MG63 (cell line): ENCODE measurements at regions not wholly inside any gene's neighbourhood (a gene's known extent, or its start where the extent isn't known, plus 50 kb on each side); places are given as distances from the start of the nearest gene placed in this dataset.

Experiments used
- DNase-seq: peaks from one replicate; pipeline ENCODE4 v3.0.0-alpha.2; 2020
- H3K27me3 ChIP-seq: fragments of 250-450 bp; sonication (Bioruptor Pico); 2 replicates; pipeline ENCODE4 v1.5.1; 2020; ENCODE audit warnings: mild to moderate bottlenecking, moderate library complexity
- H3K36me3 ChIP-seq: fragments of 250-450 bp; sonication (Bioruptor Pico); 2 replicates; pipeline ENCODE4 v1.5.1; 2020; ENCODE audit warnings: mild to moderate bottlenecking, moderate library complexity
- H3K4me3 ChIP-seq: fragments of 250-450 bp; sonication (Bioruptor Pico); 2 replicates; pipeline ENCODE4 v1.5.1; 2020; ENCODE audit warnings: mild to moderate bottlenecking, moderate library complexity
- H3K9me3 ChIP-seq: fragments of 250-450 bp; sonication (Bioruptor Pico); 2 replicates; pipeline ENCODE4 v1.5.1; 2020; ENCODE audit warnings: mild to moderate bottlenecking, moderate library complexity

- Histone ChIP-seq H3K36me3 (no peaks in the 10 kb centered on the region), H3K27me3 (no peaks in the 10 kb centered on the region)
Measured at GRCh38 chr14:101357559-101358319, 203.6 kb upstream of the DIO3 start.

GRCh38 chr14:101358320-101359125, 202.8 kb upstream of the DIO3 start:
- no peaks in the 10 kb centered on the region for H3K9me3 ChIP-seq
- DNase-seq, result no peak
- H3K4me3 ChIP-seq, result no peak overlapping the region
- no peaks in the 10 kb centered on the region for H3K36me3 ChIP-seq
- H3K27me3 ChIP-seq, result no peaks in the 10 kb centered on the region

More at GRCh38 chr14:101357559-101358319, 203.6 kb upstream of the DIO3 start:
- DNase-seq, result no peak
- Histone ChIP-seq H3K4me3 (no peak overlapping the region), H3K9me3 (no peaks in the 10 kb centered on the region)

DNA sequence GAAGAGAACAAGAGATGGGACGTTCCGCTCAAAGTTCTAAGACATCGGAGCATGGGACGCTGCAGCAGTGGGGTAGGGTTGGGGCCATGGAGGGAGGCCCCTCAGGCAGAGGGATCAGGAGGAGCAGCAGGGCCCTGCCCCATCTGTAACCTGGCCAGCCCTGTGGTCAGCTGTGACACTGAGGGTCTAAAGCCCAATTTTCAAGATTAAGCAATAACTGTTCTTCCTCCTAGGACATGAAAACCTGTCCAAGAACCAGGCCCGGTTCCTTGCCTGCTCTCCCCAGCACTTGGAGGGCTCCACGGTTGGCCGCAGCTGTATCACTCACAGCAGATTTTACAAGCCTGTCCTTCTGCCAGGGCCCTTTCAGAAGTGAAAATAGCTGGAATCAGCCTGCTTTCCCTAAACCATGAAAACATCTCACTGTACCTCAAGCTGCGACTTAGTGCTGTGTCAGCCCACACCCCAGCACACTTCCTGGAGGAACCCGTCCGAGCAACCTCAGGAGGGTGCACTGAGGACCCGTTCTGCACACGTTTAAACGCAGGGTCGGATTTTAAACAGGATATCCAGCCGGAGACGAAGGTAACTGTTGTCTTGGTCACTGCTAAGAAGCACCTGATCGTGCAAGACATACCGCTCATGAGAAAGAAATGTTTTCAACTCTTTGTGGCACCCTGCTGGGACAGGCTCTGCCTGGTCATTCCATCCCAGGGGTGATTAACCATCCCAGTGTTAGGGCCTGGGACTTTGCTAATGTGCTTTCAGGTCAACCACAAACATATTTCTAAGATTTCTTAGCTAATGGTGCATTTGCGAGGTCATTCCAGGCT, 201.9 kb upstream of the DIO3 start:
- Histone ChIP-seq H3K36me3 (no peaks in the 10 kb centered on the region), H3K27me3 (no peaks in the 10 kb centered on the region), H3K9me3 (no peaks in the 10 kb centered on the region), H3K4me3 (no peak overlapping the region)
- DNase-seq, result peak; percentile 26

- Histone ChIP-seq H3K4me3 (no peak overlapping the region), H3K27me3 (no peaks in the 10 kb centered on the region), H3K36me3 (no peaks in the 10 kb centered on the region), H3K9me3 (no peaks in the 10 kb centered on the region)
- DNase-seq, result no peak
Measured at GRCh38 chr14:101360054-101360911, 201.0 kb upstream of the DIO3 start.

- no peaks in the 10 kb centered on the region for H3K27me3 ChIP-seq
- no peak for DNase-seq
- H3K9me3 ChIP-seq, result no peaks in the 10 kb centered on the region
- H3K4me3 ChIP-seq, result no peak overlapping the region
- H3K36me3 ChIP-seq, result no peaks in the 10 kb centered on the region
Measured at GRCh38 chr14:101361044-101361443, 200.3 kb upstream of the DIO3 start.

DNA sequence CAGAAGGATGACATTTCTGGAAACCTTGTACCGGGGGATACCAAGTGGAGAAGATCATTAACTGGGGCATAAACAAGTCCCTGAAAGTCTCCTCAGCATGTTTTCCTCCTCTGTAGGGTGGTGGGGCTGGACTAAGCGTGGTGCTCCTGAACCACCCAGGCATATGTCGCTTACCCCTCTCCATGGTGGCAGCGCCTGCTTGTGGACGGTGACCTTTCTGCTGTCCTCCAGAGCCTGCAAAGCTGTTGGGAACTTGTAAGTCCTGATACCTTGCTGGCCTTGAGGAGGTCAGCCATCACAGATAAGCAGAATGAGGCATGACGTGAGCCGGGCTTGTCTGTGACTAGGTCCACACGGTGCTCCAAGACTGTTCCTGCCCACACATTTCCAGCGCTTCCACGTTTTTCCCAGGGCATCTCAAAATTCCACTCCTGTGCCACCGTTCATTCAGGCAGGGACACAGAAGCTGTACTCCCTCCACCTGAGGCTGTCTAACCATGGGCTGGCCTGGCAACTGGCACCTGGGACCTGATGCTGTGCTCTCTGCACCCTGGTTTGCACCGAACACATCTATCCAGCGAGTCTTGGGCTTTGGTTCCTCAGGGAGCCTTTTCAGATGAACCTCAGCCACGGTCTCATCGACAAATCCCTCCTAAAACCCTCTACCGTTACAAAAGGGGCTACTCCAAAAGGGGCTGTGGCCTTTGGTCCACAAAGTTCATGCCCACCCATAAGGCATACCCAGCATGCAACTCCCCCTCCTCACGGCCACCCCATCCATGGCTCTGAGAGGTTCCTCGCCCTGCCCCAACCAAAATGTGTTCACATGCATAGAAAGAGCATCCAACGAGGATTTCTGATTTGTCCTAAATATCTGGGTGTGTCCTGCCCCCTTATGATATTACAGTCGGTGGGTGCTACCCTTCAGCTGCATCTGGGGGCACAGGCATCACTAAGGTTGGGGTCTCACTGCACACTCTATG, 199.6 kb upstream of the DIO3 start:
- H3K4me3 ChIP-seq, result no peak overlapping the region
- H3K9me3 ChIP-seq, result no peaks in the 10 kb centered on the region
- no peaks in the 10 kb centered on the region for H3K27me3 ChIP-seq
- no peak for DNase-seq
- no peaks in the 10 kb centered on the region for H3K36me3 ChIP-seq

DNA sequence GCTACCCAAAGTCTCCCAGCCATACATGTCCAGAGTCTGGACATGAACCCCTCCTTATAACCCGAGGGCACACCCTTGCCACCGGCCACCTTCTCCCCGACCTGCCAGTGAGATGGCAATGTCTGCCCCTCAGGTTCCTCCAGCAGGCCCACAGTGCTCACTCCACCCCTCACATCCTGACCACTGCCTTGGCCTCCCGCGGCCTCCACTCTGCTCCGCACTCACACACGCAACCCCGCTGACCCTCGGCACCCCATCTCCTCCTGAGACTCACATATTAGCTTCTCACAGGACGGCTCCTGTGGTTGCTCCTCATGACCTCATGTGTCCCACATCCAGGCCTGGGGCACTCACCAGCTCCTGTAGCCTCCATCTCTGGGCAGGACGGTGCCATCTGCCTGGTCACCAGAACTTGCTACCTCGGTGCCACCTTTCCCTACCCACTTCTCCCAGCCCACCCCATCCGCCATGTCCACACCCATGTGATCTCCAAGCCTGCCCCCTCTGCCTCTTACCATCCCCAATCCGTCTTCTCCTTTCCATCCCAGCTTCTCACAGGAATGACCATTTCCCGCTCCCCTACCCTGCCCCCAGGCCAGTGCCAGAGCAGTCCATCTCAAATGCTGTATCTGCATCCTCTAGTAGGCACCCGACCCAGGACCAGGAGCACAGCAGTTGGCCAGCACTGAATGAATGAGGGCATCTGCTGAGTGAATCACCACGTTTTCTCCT, 198.6 kb upstream of the DIO3 start:
- H3K9me3 ChIP-seq, result no peaks in the 10 kb centered on the region
- DNase-seq, result no peak
- no peak overlapping the region for H3K4me3 ChIP-seq
- no peaks in the 10 kb centered on the region for H3K27me3 ChIP-seq
- no peaks in the 10 kb centered on the region for H3K36me3 ChIP-seq

DNA sequence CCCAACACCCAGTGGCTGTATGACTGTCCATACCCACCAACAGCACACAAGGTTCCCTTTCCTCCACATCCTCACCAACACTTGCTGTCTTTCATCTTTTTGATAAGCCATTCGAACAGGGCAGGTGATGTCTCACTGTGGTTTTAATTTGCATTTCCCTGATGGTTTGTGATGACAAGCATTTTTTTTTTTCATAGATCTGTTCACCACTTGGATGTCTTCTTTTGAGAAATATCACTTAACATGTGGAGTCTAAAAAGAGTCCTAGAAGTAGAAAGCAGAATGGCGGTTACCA, 198.1 kb upstream of the DIO3 start:
- Histone ChIP-seq H3K9me3 (no peaks in the 10 kb centered on the region), H3K27me3 (no peaks in the 10 kb centered on the region), H3K4me3 (no peak overlapping the region), H3K36me3 (no peaks in the 10 kb centered on the region)
- no peak for DNase-seq

DNA sequence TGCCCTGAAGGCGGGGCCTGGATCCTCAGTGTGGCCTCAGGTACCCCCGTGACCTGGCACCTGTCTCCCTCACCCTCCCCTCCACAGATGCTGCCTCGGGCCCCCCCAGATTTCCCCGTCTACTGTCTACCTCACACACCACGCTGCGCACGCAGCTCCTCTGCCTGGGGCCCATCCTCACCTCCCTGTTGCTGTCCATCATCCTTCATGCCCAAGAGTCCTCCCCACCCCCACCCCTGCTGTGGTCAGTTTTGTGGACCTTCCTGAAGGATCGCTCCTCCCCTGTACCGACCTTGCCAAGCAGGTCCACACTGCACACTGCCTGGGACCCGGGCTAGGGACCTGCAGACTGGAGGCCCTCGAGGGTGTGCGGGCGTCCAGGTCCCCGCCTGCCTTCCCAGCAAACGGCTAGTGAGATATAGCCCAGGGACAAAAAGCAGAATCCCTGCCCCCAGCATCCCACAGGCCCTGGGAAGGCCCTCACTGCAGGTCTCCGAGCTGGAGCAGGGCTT, 197.4 kb upstream of the DIO3 start:
- Histone ChIP-seq H3K4me3 (no peak overlapping the region), H3K36me3 (no peaks in the 10 kb centered on the region), H3K9me3 (no peaks in the 10 kb centered on the region), H3K27me3 (no peaks in the 10 kb centered on the region)
- DNase-seq, result no peak

DNA sequence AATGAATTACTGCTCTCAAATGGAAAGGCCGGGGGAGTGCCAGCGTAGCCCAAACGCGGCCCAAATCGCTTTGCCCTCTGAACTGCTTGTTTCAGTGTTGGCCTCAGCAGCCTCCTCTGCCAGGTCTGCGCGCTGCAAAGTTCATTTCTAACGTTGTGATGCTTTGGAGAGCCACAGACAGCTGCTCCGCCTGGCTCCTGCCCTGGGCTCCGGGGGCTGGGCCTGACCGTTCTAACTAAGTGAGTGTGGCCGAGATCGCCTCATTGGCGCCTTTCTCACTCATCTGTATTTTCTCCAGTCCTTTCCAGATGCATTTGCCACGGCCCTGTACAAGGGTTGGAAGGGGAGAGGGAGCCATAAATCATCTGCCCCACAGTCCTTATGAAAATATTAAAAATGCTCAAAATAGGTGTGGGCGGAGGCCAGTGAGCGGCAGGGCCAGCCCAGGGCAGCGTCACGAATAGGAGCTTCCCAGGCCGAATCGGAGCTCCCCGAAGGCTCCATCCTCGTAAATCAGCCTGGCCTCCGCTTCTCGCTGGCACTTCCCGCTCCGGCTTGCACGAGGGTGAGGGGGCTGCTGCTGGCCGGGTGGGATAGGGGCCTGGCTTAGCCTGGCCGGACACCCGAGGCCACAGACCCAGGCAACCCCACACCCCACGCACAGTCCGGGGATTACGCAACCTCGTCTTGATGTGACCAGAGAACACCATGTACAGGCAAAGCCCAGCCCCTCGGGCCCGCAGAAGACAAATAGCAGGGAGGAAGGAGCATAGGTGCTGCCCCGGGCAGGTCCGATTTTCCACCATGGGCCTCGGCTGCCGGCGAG, 196.6 kb upstream of the DIO3 start:
- no peaks in the 10 kb centered on the region for H3K27me3 ChIP-seq
- no peak for DNase-seq
- H3K4me3 ChIP-seq, result no peak overlapping the region
- H3K36me3 ChIP-seq, result no peaks in the 10 kb centered on the region
- no peaks in the 10 kb centered on the region for H3K9me3 ChIP-seq

- no peak for DNase-seq
- Histone ChIP-seq H3K36me3 (no peaks in the 10 kb centered on the region), H3K9me3 (no peaks in the 10 kb centered on the region), H3K27me3 (no peaks in the 10 kb centered on the region), H3K4me3 (no peak overlapping the region)
Measured at GRCh38 chr14:101365329-101366158, 195.8 kb upstream of the DIO3 start.

DNA sequence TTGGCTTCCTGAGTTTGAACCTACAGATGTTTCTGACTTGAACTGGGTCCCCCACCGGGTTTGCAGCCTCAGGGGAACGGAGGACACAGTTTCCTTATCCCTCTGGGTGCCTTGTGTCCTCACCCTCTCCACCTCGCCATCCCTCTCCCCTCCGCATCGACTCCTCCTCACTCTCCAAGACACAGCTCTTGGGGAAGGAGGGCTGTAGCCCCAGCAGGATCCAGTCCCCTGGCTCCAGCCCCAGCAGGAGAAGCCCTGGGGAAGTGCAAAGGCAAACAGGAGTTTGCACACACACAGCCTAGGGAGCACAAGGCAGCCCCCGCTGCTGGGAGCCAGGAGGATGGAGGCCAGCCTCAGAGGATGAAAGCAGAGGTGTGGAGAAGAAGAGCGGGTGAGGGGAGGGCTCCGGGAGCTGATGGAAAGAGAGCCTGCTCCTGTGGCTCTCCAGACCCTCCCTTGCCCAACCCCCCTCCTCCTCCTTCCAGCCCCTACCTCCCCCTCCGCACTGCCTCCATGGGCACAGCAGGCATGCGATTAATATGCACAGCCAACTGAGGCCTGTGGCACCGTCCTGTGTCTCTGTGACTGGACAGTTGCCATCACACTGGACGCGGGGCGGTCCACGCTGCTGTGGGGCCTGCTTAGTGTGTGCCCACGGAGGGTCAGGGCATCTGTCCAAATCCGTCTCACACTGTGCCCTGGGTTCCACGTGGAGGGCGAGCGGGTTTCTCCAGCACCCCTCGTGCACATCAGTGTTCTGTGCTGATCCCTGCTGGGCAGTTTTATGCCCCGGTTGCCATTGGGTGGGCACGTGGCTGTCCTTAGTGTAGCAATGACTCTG, 193.7 kb upstream of the DIO3 start:
- Histone ChIP-seq H3K4me3 (no peak overlapping the region), H3K36me3 (no peaks in the 10 kb centered on the region), H3K9me3 (no peaks in the 10 kb centered on the region), H3K27me3 (no peaks in the 10 kb centered on the region)
- no peak for DNase-seq

GRCh38 chr14:101368629-101369028, 192.7 kb upstream of the DIO3 start:
- no peak overlapping the region for H3K4me3 ChIP-seq

More at GRCh38 chr14:101368629-101369028, 192.7 kb upstream of the DIO3 start:
- no peak for DNase-seq
- H3K36me3 ChIP-seq, result no peaks in the 10 kb centered on the region
- H3K27me3 ChIP-seq, result no peaks in the 10 kb centered on the region
- H3K9me3 ChIP-seq, result no peaks in the 10 kb centered on the region
